DMS 273 treated with DMSO at 0.1 percent for 48 hours (cell line): ENCODE measurements at regions not wholly inside any gene's neighbourhood (a gene's known extent, or its start where the extent isn't known, plus 50 kb on each side); places are given as distances from the start of the nearest gene placed in this dataset.
A peak's percentile ranks its signal among the peaks of the same experiment; 100 is the strongest.
"Not testable (repeated sequence)": the region's sequence is repeated elsewhere in the genome, so short reads cannot be mapped to it uniquely, and the experiment has no call there.

ENCODE experiments used
- DNase-seq: peaks from one replicate; lab custom pipeline; 2025; lab: John Stamatoyannopoulos, UW

DNA sequence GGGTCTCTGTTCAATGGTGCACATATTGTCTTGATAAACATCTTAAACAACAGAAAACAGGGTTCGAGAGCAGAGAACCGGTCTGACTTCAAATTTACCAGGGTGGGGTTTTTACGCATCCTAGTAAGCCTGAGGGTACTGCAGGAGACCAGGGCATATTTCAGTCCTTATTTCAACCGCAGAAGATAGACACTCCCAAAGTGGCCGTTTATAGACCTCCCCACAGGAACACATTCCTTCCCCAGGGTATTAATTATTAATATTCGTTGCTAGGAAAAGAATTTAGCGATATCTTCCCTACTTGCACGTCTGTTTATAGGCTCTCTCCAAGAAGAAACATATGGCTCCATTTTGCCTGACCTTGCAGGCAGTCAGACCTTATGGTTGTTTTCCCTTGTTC lies 1063.2 kb downstream of the DNAJB9 start:
- not testable (repeated sequence) for DNase-seq

DNA sequence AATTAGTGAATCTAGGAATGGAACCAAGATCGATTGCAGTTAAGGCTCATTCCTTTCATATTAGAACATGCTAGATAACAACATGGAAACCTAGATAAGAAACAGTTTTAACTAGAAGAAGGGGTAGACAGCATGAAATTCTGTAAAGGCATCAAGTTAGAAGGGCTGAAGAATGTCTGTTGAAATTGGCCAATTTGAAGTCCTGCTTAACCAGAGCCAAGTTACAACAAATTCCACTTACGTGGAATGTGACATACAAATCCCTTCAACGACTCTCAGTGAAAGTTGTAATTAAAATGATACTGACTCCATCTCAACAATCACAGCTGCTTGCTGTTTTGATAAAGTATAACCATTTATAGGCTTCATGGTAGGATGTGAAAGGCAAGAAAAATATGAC lies 1065.7 kb downstream of the DNAJB9 start:
- no peak for DNase-seq

DNA sequence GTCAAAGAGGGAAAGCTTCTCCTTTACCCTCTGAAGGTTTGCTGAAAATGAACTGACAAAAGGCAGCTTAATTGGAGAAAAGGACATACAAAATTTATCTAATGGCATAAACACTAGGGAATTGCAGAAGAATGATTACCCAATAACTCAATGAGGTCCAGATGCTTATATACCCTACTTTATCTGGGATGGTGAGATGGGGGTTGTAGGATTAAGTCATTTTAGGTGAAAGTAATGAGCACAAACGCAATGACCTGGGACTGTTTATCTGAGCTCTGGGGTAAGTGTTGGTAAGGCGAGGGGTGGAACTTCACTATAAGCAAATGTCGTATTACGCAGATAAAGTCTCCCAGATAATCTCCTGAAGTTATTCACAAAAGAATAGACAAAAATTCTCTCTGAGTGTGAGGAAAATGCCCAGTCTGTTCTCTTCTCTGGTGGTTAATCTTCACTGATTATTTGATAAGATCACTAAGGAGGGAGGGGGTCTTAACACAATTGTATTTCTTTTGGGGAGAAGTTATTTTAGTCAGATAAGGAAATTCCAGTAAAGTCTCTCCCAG lies 1067.8 kb downstream of the DNAJB9 start:
- no peak for DNase-seq

DNA sequence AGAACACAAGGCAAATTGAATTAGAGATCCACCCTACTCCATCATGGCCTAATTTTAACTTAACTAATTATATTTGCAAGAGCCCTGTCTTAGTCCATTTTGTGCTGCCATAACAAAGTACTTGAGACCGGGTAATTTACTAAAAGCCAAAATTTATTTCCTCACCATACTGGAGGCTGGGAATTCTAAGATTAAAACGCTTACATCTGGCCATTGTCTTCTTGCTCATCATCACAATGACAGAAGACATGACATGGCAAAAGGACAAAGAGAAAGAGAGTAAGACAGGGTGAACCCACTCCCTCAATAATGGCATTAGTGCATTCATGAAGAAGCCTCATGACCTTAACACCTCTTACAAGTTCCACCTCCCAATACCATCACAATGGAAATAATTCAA lies 1068.6 kb downstream of the DNAJB9 start:
- no peak for DNase-seq

DNA sequence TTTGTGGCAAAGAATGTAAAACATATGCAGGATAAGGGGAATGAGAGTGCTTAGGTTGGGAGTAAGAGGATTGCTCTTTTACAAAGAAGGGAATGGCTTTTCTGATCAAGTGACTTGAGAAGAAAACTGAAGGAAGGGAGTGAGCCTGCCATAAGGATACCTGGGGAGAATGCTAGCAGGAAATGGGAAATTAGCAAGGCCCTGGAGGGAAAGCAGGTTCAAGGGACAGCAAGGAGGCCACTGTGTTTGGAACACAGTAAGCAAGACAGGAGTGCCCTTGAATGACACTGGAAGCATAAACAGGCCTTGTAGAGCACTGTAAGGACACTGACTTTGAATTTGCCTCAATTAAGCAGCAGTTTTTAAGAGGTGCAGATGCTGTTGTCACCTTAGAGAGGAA lies 1069.9 kb downstream of the DNAJB9 start:
- no peak for DNase-seq

DNA sequence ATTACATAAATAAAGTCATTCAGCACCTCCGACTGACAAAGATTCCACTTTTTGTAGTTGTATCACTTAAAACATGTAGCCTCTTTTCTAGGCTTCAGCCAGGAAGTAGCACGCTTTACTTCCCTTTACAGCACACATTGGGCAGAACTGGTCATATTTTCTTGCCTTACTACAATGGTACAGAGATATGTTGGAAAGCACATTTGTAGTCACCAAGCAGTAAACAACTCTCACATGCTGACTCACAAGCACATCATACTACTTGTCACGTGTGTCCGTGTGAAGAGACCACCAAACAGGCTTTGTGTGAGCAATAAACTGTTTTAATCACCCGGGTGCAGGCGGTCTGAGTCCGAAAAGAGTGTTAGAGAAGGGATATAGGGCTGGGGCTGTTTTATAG lies 1071.8 kb downstream of the DNAJB9 start:
- no peak for DNase-seq

DNA sequence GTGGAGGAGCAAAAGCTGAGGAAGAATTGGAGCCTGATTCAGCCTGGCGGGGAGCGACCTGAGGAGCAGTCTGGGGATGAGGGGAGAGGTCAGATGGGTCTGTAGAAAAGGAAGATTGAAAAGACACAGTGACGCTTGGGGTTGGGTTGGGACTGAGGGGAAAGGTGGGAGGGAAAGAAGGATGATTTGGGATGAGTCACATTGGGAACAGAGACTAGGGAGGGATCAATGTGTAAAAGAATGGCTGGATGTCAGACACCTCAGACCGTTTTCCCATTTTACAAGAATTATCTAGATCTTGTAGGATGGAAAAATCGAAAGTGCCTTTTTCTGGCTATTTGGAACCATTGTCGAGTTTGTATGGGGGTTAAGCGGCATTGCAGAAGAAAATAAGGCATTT lies 1076.5 kb downstream of the DNAJB9 start:
- no peak for DNase-seq

DNA sequence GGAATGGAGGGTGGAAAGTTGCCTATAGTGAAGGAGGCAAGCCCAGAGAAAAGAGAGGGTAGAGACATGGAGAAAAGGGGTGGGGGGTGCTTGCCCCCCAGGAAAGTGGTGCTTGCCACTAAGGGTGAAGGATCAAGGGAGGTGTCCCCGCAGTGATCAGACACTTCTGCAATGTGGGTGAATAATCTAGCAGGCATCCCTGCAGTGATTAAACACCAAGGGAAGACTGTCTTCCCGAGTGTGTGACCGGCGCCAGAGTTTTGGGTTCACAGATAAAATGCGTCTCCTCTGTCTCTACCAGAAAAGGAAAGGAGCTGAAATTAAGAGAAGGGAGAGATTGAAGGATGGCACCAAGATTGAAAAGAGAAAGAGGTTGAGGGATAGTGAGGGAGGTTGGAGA lies 1076.9 kb downstream of the DNAJB9 start:
- DNase-seq = not testable (repeated sequence)

DNA sequence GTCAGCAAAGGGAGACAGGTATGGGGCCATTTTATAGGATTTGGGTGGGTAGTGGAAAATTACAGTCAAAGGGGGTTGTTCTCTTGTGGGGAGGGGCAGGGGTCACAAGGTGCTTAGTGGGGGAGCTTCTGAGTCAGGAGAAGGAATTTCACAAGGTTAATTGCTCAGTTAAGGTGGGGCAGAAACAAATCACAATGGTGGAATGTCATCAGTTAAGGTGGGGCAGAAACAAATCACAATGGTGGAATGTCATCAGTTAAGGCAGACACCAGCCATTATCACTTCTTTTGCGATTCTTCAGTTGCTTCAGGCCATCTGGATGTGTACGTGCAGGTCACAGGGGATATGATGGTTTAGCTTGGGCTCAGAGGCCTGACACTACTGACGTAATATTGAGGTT lies 1077.6 kb downstream of the DNAJB9 start:
- DNase-seq = not testable (repeated sequence)

DNA sequence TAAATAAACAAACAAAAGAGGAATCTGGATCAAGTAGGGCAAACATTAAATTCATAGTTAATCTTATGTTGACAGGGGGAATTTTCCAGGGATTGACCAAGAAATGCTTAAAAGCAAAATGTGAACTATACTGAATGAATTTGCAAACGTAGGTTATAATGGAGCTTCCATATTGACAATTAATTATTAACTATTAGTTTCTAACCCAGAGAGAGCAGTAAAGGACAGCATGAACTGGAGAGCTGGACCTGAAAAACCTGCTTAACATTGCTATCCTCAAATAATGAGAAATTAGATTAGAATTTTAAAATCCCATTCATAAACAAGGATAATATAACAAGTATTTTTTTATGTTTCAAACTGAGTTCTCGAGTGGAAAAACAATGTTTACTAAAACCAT lies 1089.6 kb downstream of the DNAJB9 start:
- no peak for DNase-seq

DNA sequence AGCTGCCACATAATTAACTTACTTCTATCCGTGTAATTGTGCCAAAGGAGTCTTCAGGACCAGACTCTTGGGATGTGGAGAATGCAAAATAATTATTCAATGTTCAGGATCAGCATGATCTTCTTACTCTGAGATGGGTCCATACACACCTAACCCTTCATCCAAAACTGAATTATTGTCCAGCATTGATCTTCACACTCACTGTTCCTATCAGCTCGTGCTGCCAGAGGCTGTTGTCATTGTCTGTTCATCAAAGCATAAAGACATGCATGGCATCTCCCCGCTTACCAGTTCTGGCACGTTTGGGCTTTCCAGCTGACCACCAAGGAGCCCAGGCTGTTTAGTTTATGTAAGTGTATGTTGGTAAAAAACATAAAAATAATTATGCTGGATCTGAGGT lies 1090.7 kb downstream of the DNAJB9 start:
- DNase-seq = no peak

DNA sequence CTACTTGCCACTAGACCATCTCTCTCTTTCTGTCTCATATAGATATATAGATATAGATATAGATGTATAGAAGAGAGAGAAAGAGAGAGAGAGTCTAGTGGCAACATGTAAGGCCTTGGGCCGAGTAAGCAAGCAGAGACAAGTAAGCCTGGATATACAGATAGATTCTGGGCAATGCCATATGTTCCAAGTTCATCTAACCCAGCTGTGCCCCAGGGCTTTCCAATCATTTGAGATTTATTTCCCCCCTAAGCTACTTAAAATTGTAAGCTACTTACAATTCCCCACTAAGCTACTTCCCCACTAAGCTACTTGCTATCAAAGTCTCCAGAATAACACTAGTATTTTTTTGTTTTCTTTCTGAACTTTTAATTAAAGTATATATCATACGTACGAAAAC lies 1094.1 kb downstream of the DNAJB9 start:
- peak; percentile 40 for DNase-seq

DNA sequence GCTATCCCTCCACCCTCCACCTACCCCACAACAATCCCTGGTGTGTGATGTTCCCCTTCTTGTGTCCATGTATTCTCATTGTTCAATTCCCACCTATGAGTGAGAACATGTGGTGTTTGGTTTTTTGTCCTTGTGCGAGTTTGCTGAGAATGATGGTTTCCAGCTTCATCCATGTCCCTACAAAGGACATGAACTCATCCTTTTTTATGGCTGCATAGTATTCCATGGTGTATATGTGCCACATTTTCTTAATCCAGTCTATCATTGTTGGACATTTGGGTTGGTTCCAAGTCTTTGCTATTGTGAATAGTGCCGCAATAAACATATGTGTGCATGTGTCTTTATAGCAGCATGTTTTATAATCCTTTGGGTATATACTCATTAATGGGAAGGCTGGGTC lies 1117.6 kb downstream of the DNAJB9 start:
- not testable (repeated sequence) for DNase-seq

DNA sequence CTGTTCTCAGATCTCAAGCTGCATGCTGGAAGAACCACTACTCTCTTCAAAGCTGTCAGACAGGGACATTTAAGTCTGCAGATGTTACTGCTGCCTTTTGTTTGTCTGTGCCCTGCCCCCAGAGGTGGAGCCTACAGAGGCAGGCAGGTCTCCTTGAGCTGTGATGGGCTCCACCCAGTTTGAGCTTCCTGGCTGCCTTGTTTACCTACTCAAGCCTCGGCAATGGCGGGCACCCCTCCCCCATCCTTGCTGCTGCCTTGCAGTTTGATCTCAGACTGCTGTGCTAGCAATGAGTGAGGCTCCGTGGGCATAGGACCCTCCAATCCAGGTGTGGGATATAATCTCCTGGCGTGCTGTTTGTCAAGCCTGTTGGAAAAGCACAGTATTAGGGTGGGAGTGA lies 1122.9 kb downstream of the DNAJB9 start:
- DNase-seq = not testable (repeated sequence)

DNA sequence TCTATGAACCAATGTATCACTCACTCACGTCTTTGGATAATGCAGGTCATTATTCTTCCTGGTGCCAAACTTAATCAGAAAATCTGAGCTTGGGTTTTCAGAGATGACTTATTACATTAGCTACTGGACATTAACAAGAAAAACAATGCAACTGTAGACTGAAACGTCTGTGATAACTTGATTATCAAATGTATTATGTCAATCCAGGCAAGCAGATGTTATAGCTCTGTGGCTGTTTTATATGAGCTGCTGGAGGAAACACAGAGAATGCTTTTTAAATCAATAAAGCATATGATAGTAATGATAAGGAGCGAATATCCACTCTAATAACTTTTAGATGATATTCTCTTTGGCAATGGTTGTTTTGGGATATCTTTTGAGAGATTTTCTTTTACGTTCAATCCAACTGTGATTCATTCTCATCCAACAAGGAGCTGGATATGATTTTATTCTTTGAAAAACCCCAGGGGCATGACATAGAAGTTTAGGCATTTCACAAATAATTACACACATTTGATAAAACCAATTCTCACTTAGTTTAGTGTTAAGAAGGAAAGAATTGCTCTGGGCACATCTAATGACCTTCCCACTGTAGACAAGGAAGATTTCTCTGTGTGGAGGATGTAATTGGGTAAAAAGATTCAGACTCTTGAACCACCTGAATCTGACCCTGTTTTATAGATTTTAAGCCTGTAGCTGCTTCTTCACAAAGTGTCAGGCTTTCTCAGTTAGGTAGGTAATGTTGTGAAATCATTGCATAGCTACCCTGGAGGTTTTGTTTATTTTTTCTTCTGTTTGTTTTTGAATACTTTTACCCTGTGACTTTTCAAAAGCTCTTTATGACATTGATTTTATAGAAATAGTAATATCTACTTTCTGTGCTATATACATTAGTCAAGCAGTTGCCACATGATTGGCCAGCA lies 1124.7 kb downstream of the DNAJB9 start:
- no peak for DNase-seq

DNA sequence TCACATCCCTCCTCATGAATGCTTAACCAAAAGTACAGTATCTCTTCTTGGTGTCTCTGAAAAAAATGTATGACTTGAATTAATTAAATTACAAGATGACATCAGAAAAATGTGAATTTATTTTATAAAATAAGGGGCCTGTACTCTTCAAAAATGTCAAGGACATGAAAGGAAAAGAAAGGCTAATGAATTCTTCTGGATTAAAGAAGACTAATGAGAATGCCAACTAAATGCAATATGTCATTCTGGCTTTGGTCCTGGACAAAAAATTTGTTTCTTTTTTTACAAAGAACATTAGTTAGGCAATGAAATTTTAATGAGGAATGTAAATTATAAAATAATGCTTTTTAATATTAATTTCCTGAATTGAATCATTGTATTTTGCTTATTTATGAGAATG lies 1125.7 kb downstream of the DNAJB9 start:
- no peak for DNase-seq

DNA sequence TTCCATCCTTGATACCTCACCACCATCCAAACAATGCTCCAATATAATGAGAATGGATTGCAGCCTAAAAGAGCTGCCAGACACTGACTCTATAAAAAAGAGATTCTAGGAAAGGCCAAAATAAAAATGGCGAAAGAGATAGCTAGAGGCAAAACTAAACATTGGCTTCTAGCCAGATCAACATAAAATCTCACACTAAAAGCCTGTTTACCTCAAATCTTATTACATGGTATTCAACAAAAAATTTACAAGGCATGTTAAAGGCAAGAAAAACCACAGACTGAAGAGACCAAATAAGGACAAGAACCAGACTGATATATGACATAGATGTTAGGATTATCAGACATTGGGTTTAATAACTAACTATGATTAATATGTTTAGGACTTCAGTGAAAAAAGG lies 1127.0 kb downstream of the DNAJB9 start:
- no peak for DNase-seq

DNA sequence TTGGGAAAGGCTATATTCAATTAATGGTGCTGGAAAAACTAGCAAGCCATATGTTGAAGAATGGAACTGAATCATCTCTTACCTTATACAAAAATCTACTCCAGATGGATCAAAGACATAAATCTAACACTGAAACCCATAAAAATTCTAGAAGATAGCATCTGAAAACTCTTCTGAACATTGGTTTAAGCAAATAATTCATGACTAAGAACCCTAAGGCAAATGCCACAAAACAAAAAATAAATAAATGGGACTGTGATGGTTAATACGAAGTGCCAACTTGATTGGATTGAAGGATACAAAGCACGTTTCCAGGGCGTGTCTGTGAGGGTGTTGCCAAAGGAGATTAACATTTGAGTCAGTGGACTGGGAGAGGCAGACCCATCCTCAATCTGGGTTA lies 1130.0 kb downstream of the DNAJB9 start:
- no peak for DNase-seq

DNA sequence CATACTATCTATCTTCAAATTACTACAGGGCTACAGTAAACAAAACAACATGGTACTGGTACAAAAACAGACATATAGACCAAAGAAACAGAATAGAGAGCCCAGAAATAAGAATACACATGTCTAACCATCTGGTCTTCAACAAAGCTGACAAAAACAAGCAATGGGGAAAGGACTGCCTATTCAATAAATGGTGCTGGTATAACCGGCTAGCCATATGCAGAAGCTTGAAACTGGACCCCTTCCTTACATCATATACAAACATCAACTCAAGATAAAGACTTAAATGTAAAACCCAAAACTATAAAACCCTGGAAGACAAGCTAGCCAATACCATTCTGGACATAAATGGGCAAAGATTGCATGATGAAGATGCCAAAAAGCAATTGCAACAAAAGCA lies 1143.7 kb downstream of the DNAJB9 start:
- peak; percentile 49 for DNase-seq

DNA sequence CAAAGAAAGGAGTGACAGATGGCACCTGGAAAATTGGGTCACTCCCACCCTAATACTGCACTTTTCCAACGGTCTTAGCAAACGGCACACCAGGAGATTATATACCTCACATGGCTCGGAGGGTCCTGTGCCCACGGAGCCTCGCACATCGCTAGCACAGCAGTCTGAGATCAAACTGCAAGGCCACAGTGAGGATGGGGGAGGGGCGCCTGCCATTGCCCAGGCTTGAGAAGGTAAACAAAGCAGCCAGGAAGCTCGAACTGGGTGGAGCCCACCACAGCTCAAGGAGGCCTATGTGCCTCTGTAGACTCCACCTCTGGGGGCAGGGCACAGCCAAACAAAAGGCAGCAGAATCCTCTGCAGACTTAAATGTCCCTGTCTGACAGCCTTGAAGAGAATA lies 1149.7 kb downstream of the DNAJB9 start:
- DNase-seq = not testable (repeated sequence)

DNA sequence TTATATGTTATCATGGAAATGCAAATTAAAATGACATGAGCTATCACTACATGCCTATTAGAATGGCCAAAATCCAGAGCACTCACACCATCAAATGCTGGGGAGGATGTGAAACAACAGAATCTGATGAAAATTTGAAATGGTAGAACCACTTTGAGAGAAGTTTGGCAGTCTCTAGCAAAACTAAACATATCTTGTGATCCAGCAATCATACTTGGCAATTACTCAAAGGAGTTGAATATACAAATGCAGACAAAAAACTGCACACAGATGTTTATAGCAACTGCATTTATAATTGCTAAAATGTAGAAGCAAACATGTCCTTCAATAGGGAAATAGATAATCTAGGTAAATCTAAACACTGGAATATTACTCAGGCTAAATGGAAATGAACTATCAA lies 1164.9 kb downstream of the DNAJB9 start:
- no peak for DNase-seq

DNA sequence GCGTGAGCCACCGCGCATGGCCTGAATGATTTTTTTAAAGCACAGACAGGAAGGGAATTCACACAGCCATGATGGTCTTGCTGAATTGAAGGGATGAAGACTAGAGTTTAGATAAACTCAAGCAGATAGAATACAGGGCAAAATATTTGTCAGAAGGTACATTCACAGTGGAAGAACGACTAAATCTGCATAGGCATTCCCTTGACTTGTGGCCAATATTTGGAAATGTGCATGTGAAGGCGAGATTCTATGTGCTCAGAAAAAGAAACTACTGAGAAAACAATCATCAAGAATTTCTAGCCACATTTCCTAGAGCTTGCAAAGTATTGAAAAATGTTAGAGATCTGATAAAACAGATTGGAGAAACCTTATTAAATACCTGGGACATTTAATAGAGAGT lies 1166.2 kb downstream of the DNAJB9 start:
- DNase-seq = no peak

DNA sequence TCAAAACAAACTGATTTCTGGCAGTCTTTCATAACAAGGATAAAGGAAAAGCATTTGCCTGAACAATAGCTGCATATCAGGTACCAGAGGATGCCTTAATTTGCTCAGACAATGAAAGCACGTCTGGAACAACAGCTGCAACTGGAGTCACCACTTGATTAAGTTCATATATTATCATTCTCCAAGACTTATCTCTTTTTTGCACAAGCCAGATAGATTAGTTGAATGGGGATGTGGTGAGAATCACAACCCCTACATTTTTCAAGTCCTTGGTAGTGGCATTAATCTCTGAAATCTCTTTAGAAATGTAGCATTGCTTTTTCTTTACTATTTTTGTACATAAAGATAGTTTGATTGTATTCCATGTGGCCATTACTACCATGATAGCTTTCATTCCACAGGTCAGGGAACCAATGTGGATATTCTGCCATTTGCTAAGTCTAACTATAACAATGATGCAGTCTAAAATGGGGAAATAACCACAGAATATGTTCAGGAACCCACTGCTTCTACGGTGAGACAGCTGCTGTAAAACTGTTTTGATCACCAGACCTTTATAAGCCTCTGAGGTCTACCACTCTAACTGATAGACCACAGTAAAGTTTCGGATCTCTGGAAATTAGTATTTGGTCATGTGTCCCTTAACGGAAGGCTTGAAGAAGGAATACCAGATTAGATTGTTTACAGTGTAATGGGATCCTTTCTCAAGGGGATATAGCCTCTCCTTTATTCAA lies 1176.2 kb downstream of the DNAJB9 start:
- DNase-seq = no peak
